Panc1 (cell line): ENCODE measurements at regions not wholly inside any gene's neighbourhood (a gene's known extent, or its start where the extent isn't known, plus 50 kb on each side); places are given as distances from the start of the nearest gene placed in this dataset.

ENCODE experiments used
- POLR2AphosphoS5 ChIP-seq: IDR thresholded peaks from 2 replicates; pipeline ENCODE4 v1.6.1; 2012; ENCODE audit warnings: mild to moderate bottlenecking, low read depth, low read length, moderate library complexity
- TCF7L2 ChIP-seq: IDR thresholded peaks from 2 replicates; pipeline ENCODE4 v1.6.1; 2011; ENCODE audit warnings: mild to moderate bottlenecking, low read depth, low read length, inconsistent platforms
- TF ChIP-seq, protein P1 (sequence below): fragments of 450-650 bp; IDR thresholded peaks from 2 replicates; pipeline ENCODE4 v1.5.1; 2017; ENCODE audit warnings: mild to moderate bottlenecking
- TF ChIP-seq, protein P2 (sequence below), 2 experiments: IDR thresholded peaks; 2 replicates each; pipeline ENCODE4 v1.6.1; 2011 to 2012; ENCODE audit warnings: low read depth in 2 of 2, control low read depth in 1 of 2, low read length in 1 of 2, mild to moderate bottlenecking in 1 of 2, moderate library complexity in 1 of 2; ENCODE audit not compliant: insufficient read depth in 1 of 2

DNA sequence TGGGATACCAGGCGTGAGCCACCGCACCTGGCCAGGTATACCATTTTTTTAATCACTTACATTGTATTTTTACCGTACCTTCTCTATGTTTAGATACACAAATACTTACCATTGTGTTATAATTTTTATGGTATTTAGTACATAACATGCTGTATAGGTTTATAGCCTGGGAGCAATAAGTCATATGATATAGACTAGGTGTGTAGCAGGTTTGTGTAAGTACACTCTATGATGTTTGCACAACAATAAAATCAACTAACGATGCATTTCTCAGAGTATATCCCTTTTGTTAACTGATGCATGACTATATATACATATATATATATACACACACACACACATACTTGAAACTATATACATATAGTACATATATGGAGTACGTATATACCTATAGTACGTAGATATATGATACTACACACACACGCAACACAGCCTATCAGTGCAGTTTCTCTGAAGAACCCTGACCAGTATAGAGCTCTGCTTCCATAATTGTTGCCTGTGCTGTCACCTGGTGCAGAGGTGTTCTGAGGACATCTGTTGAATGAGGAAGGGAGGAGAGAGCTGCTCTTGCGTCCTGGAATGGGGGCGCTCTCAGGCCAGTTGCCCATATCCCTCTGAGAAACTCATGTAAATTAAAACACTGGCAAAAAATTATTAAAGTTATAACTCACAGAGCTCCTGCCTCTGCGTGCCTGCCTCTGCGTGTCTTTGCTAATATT, 315.3 kb downstream of the FGFR2 start:
- TF ChIP-seq, protein P1, sequence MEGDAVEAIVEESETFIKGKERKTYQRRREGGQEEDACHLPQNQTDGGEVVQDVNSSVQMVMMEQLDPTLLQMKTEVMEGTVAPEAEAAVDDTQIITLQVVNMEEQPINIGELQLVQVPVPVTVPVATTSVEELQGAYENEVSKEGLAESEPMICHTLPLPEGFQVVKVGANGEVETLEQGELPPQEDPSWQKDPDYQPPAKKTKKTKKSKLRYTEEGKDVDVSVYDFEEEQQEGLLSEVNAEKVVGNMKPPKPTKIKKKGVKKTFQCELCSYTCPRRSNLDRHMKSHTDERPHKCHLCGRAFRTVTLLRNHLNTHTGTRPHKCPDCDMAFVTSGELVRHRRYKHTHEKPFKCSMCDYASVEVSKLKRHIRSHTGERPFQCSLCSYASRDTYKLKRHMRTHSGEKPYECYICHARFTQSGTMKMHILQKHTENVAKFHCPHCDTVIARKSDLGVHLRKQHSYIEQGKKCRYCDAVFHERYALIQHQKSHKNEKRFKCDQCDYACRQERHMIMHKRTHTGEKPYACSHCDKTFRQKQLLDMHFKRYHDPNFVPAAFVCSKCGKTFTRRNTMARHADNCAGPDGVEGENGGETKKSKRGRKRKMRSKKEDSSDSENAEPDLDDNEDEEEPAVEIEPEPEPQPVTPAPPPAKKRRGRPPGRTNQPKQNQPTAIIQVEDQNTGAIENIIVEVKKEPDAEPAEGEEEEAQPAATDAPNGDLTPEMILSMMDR: no peak
- no peak for TF ChIP-seq POLR2AphosphoS5
- no peak for TF ChIP-seq TCF7L2
- TF ChIP-seq, protein P2, sequence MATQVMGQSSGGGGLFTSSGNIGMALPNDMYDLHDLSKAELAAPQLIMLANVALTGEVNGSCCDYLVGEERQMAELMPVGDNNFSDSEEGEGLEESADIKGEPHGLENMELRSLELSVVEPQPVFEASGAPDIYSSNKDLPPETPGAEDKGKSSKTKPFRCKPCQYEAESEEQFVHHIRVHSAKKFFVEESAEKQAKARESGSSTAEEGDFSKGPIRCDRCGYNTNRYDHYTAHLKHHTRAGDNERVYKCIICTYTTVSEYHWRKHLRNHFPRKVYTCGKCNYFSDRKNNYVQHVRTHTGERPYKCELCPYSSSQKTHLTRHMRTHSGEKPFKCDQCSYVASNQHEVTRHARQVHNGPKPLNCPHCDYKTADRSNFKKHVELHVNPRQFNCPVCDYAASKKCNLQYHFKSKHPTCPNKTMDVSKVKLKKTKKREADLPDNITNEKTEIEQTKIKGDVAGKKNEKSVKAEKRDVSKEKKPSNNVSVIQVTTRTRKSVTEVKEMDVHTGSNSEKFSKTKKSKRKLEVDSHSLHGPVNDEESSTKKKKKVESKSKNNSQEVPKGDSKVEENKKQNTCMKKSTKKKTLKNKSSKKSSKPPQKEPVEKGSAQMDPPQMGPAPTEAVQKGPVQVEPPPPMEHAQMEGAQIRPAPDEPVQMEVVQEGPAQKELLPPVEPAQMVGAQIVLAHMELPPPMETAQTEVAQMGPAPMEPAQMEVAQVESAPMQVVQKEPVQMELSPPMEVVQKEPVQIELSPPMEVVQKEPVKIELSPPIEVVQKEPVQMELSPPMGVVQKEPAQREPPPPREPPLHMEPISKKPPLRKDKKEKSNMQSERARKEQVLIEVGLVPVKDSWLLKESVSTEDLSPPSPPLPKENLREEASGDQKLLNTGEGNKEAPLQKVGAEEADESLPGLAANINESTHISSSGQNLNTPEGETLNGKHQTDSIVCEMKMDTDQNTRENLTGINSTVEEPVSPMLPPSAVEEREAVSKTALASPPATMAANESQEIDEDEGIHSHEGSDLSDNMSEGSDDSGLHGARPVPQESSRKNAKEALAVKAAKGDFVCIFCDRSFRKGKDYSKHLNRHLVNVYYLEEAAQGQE (IDR thresholded peaks at IDR 0.05; ENCODE audit: insufficient read depth in 1 of 2, low read depth in 2 of 2, low read length in 1 of 2): no peak
